CD4-positive, alpha-beta T cell (primary cell): ENCODE measurements at regions not wholly inside any gene's neighbourhood (a gene's known extent, or its start where the extent isn't known, plus 50 kb on each side); places are given as distances from the start of the nearest gene placed in this dataset.

Source experiments
- ATAC-seq: fragments of 200-7000 bp; cut with Tn5 transposase; one replicate; pipeline ENCODE4 v1.10.0; 2022; ENCODE audit warnings: mild to moderate bottlenecking; ENCODE audit not compliant: poor library complexity
- CTCF ChIA-PET: fragments of 350-600 bp; sonication (Branson Sonifier 250); formaldehyde crosslinking; loops from one replicate; lab custom pipeline; 2021; ENCODE audit warnings: antibody characterized with exemption, inconsistent platforms; lab: Charles Lee
- POLR2A ChIA-PET: fragments of 350-600 bp; sonication (Branson Sonifier 250); formaldehyde crosslinking; loops from one replicate; lab custom pipeline; 2021; ENCODE audit warnings: antibody characterized with exemption, inconsistent platforms; lab: Charles Lee
- DNase-seq, 14 experiments: peaks; one replicate each; pipeline ENCODE4 v3.0.0-alpha.2; 2013 to 2020; ENCODE audit warnings: mixed read lengths in 2 of 14
- H3K27ac ChIP-seq, 2 donors: one replicate each; pipeline versions ENCODE4 v1.5.1 to v1.7.0; 2013; ENCODE audit warnings: low read length in 2 of 2, low read depth in 1 of 2, mild to moderate bottlenecking in 1 of 2
- H3K27me3 ChIP-seq, 2 experiments: 1 replicate in 1 of 2; 2 replicates in 1 of 2; pipeline versions ENCODE4 v1.6.1 to v1.7.0; 2013; ENCODE audit warnings: low read length in 2 of 2, control low read depth in 1 of 2, mild to moderate bottlenecking in 1 of 2, moderate library complexity in 1 of 2; ENCODE audit not compliant: insufficient read depth in 2 of 2, control insufficient read depth in 1 of 2
- H3K36me3 ChIP-seq: one replicate; pipeline ENCODE4 v1.6.1; 2013; ENCODE audit warnings: low read length, control low read depth; ENCODE audit not compliant: insufficient read depth
- H3K4me1 ChIP-seq: one replicate; pipeline ENCODE4 v1.6.1; 2013; ENCODE audit warnings: low read length, control low read depth; ENCODE audit not compliant: insufficient read depth
- H3K4me3 ChIP-seq: one replicate; pipeline ENCODE4 v1.5.1; 2013; ENCODE audit warnings: mild to moderate bottlenecking, low read length, moderate library complexity
- H3K9me3 ChIP-seq, 2 experiments: 1 replicate in 1 of 2; 2 replicates in 1 of 2; pipeline versions ENCODE4 v1.6.1 to v1.7.0; 2013; ENCODE audit warnings: low read length in 2 of 2, mild to moderate bottlenecking in 2 of 2, control low read depth in 1 of 2, moderate library complexity in 1 of 2; ENCODE audit not compliant: control insufficient read depth in 1 of 2, insufficient read depth in 1 of 2
- H3K27ac Mint-ChIP-seq: one replicate; pipeline ENCODE4 v1.8.0; 2020; ENCODE audit warnings: mixed read lengths
- H3K27me3 Mint-ChIP-seq: one replicate; pipeline ENCODE4 v1.8.0; 2021; ENCODE audit warnings: mixed read lengths
- H3K36me3 Mint-ChIP-seq: one replicate; pipeline ENCODE4 v1.8.0; 2021; ENCODE audit warnings: low read depth, mixed read lengths
- H3K4me1 Mint-ChIP-seq: one replicate; pipeline ENCODE4 v1.8.0; 2021; ENCODE audit warnings: low read depth, mixed read lengths
- H3K4me3 Mint-ChIP-seq: one replicate; pipeline ENCODE4 v1.8.0; 2020; ENCODE audit warnings: mild to moderate bottlenecking, mixed read lengths
- H3K9me3 Mint-ChIP-seq: one replicate; pipeline ENCODE4 v1.8.0; 2020; ENCODE audit warnings: mixed read lengths
- intact Hi-C, 2 experiments: fragments of 100-400 bp; cut with DNase I in 1 of 2; cut with micrococcal nuclease in 1 of 2; formaldehyde crosslinking; loops; one replicate each; pipeline versions ENCODE4 v1.15.1 to v1.9.0; 2023 to 2025; cut with DNase I, micrococcal nuclease
- TF ChIP-seq, protein P1 (sequence below): fragments of 200-600 bp; IDR thresholded peaks from one replicate; pipeline ENCODE4 v1.8.0; 2022; ENCODE audit warnings: antibody characterized with exemption, mild to moderate bottlenecking

GRCh38 chr3:102189956-102190723 lies 244.7 kb upstream of the ZPLD1 start:
- H3K9me3 ChIP-seq = no peaks in the 10 kb centered on the region
- no peaks in the 10 kb centered on the region for H3K27me3 ChIP-seq
- no peak overlapping the region for H3K4me3 ChIP-seq
- peaks cover 5% of the 10 kb centered on the region for H3K4me1 Mint-ChIP-seq
- no peaks in the 10 kb centered on the region for H3K36me3 Mint-ChIP-seq
- intact Hi-C loops = no loop called here
- TF ChIP-seq, protein P1, sequence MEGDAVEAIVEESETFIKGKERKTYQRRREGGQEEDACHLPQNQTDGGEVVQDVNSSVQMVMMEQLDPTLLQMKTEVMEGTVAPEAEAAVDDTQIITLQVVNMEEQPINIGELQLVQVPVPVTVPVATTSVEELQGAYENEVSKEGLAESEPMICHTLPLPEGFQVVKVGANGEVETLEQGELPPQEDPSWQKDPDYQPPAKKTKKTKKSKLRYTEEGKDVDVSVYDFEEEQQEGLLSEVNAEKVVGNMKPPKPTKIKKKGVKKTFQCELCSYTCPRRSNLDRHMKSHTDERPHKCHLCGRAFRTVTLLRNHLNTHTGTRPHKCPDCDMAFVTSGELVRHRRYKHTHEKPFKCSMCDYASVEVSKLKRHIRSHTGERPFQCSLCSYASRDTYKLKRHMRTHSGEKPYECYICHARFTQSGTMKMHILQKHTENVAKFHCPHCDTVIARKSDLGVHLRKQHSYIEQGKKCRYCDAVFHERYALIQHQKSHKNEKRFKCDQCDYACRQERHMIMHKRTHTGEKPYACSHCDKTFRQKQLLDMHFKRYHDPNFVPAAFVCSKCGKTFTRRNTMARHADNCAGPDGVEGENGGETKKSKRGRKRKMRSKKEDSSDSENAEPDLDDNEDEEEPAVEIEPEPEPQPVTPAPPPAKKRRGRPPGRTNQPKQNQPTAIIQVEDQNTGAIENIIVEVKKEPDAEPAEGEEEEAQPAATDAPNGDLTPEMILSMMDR = no peak
- H3K4me1 ChIP-seq = no peaks in the 10 kb centered on the region
- H3K9me3 Mint-ChIP-seq = no peaks in the 10 kb centered on the region
- H3K36me3 ChIP-seq = no peaks in the 10 kb centered on the region
- ChIA-PET CTCF (no interaction called here), POLR2A (no interaction called here)
- no peak for ATAC-seq
- H3K27ac ChIP-seq = no peak overlapping the region
- no peak overlapping the region for H3K4me3 Mint-ChIP-seq
- no peak overlapping the region for H3K27ac Mint-ChIP-seq
- no peak for DNase-seq
- H3K27me3 Mint-ChIP-seq = no peaks in the 10 kb centered on the region

GRCh38 chr3:102192575-102192974 lies 242.2 kb upstream of the ZPLD1 start:
- Mint-ChIP-seq H3K4me3 (no peak overlapping the region), H3K36me3 (no peaks in the 10 kb centered on the region), H3K27ac (no peak overlapping the region), H3K27me3 (no peaks in the 10 kb centered on the region), H3K4me1 (peaks cover 5% of the 10 kb centered on the region), H3K9me3 (no peaks in the 10 kb centered on the region)
- CTCF ChIA-PET = no interaction called here
- ATAC-seq (no peak), DNase-seq (no peak)
- H3K27ac ChIP-seq = no peak overlapping the region
- TF ChIP-seq, protein P1 = no peak
- no peaks in the 10 kb centered on the region for H3K4me1 ChIP-seq
- H3K36me3 ChIP-seq = no peaks in the 10 kb centered on the region
- POLR2A ChIA-PET = interaction anchor here (0.7 kb wide), 1 partner anchor 10 kb away, joined by 3 read pairs; no protein-coding TSS in a partner anchor
- no peaks in the 10 kb centered on the region for H3K27me3 ChIP-seq
- intact Hi-C loops = no loop called here
- H3K9me3 ChIP-seq = no peaks in the 10 kb centered on the region
- H3K4me3 ChIP-seq = no peak overlapping the region

DNA sequence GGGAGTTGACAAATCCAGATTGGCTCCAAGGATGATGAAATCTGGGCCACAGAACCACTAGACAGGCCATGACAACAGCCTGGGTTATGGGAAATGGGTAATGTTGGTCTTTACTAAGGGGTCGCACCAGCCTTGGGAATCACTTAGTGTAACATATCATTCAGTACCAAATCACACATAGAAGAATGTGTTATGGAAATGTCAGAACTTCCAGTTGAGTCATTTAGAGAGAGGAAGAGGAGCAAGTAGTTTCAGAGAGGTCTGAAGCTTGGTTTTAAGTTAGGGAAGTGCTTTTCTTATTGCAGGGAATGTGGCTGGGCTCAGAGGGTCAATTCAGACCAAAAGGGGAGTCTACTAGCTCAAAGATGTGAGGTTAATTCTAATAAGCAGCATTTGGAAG lies 241.6 kb upstream of the ZPLD1 start:
- Histone ChIP-seq H3K4me3 (no peak overlapping the region), H3K27ac (no peak overlapping the region), H3K4me1 (no peaks in the 10 kb centered on the region), H3K9me3 (no peaks in the 10 kb centered on the region), H3K36me3 (no peaks in the 10 kb centered on the region), H3K27me3 (no peaks in the 10 kb centered on the region)
- TF ChIP-seq, protein P1 = no peak
- DNase-seq (no peak), ATAC-seq (no peak)
- H3K9me3 Mint-ChIP-seq = no peaks in the 10 kb centered on the region
- CTCF ChIA-PET = interaction anchor here (1.2 kb wide), 1 partner anchor 11 kb away, joined by 3 read pairs; no protein-coding TSS in a partner anchor
- peaks cover 5% of the 10 kb centered on the region for H3K4me1 Mint-ChIP-seq
- H3K36me3 Mint-ChIP-seq = no peaks in the 10 kb centered on the region
- no peaks in the 10 kb centered on the region for H3K27me3 Mint-ChIP-seq
- H3K27ac Mint-ChIP-seq = no peak overlapping the region
- intact Hi-C loops = no loop called here
- POLR2A ChIA-PET = interaction anchor here (0.7 kb wide), 1 partner anchor 10 kb away, joined by 3 read pairs; no protein-coding TSS in a partner anchor
- H3K4me3 Mint-ChIP-seq = no peak overlapping the region
